ENCODE measurements at regions not wholly inside any gene's neighbourhood (a gene's known extent, or its start where the extent isn't known, plus 50 kb on each side); places are given as distances from the start of the nearest gene placed in this dataset.

DNA sequence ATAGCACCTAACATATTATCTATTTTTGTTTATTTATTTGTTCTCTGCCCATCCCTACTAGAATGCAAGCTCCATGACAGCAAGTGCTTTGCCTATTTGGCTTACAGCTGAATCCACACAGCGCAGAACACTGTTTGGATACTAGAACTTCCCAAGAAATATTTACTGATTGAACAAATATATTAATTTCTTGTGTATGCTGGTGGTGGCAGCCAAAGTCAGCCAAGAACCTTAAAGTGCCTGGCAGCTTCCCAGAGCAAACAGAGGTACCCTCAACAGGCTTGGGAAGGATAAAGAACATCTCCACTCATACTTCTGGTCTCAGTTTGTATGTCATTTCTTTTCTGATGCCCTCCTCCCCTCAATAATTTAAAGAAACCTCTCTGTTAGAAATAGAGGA lies 111.8 kb upstream of the SLC25A36 start (continued):
- no peak for TF ChIP-seq ZBTB33 (IDR thresholded peaks at IDR 0.05; ENCODE audit: borderline replicate concordance, low read depth)
- no peak for TF ChIP-seq GATA2 (CRISPR knock-in tag; IDR thresholded peaks at IDR 0.05)

GRCh38 chr3:140830391-140830790 lies 111.2 kb upstream of the SLC25A36 start:
- no peak overlapping the region for H3K27ac ChIP-seq (ENCODE audit: low read depth in 2 of 2, low read length in 1 of 2)
- H3K4me3 ChIP-seq (ENCODE audit: low read depth in 2 of 2, low read length in 1 of 2): no peak overlapping the region
- 6% methylated on average over 1 of the region's 1 CpG for WGBS (ENCODE audit: low lambda C conversion rate)
- no peaks in the 10 kb centered on the region for H3F3A ChIP-seq (replicated peaks; ENCODE audit: insufficient read depth)
- ChIA-PET POLR2A (no interaction called here), CTCF (interaction anchor here (0.9 kb wide), 1 partner anchor 21 kb away, joined by 3 read pairs; no protein-coding TSS in a partner anchor)
- no peaks in the 10 kb centered on the region for H3K9me3 ChIP-seq
- H2AFZ ChIP-seq (ENCODE audit: low read depth): no peak overlapping the region
- H3K9ac ChIP-seq: no peak overlapping the region
- H3K9me2 ChIP-seq: no peaks in the 10 kb centered on the region
- H3K27me3 ChIP-seq (ENCODE audit: insufficient read depth): no peaks in the 10 kb centered on the region
- H3K36me3 ChIP-seq (replicated peaks in 1 of 2; ENCODE audit: control insufficient read depth in 1 of 2, insufficient read depth in 2 of 2, low read length in 1 of 2): no peaks in the 10 kb centered on the region
- DNase-seq: no peak
- no peak overlapping the region for H3K4me2 ChIP-seq
- H3K79me2 ChIP-seq (ENCODE audit: insufficient read depth): no peaks in the 10 kb centered on the region
- no peak for TF ChIP-seq TCF12 (IDR thresholded peaks at IDR 0.05)
- no peak for TF ChIP-seq MXI1 (IDR thresholded peaks at IDR 0.05; ENCODE audit: low read depth, low read length)
- TF ChIP-seq EZH2phosphoT487 (IDR thresholded peaks at IDR 0.05; ENCODE audit: borderline replicate concordance, low read depth): no peak
- no peak for TF ChIP-seq ELF1 (IDR thresholded peaks at IDR 0.05)
- no peak for TF ChIP-seq RFX5 (IDR thresholded peaks at IDR 0.05; ENCODE audit: low read length)
- no peak for TF ChIP-seq TEAD4 (IDR thresholded peaks at IDR 0.05; ENCODE audit: borderline replicate concordance, insufficient read depth)
- no peak for TF ChIP-seq RAD21 (IDR thresholded peaks at IDR 0.05; ENCODE audit: low read length)
- TF ChIP-seq NRF1 (IDR thresholded peaks at IDR 0.05; ENCODE audit: low read depth, low read length): no peak
- no peak for TF ChIP-seq RXRA (IDR thresholded peaks at IDR 0.05; ENCODE audit: borderline replicate concordance, low read depth)
- no peak for TF ChIP-seq POLR2AphosphoS5 (IDR thresholded peaks at IDR 0.05; ENCODE audit: low read depth, low read length)
- TF ChIP-seq ZBTB33 (IDR thresholded peaks at IDR 0.05; ENCODE audit: borderline replicate concordance, low read depth): no peak
- TF ChIP-seq EP300 (IDR thresholded peaks at IDR 0.05; ENCODE audit: borderline replicate concordance in 1 of 2, low read depth in 1 of 2, low read length in 1 of 2): no peak
- no peak for TF ChIP-seq FOSL2 (IDR thresholded peaks at IDR 0.05; ENCODE audit: borderline replicate concordance, low read depth)
- TF ChIP-seq GATA2 (CRISPR knock-in tag; IDR thresholded peaks at IDR 0.05): no peak
- no peaks in the 10 kb centered on the region for H3K4me1 ChIP-seq (ENCODE audit: control insufficient read depth in 1 of 2, insufficient read depth in 2 of 2, low read depth in 1 of 2, low read length in 1 of 2)
- no peaks in the 10 kb centered on the region for H4K20me1 ChIP-seq (ENCODE audit: insufficient read depth)
